ENCODE measurements at regions not wholly inside any gene's neighbourhood (a gene's known extent, or its start where the extent isn't known, plus 50 kb on each side); places are given as distances from the start of the nearest gene placed in this dataset.

DNA sequence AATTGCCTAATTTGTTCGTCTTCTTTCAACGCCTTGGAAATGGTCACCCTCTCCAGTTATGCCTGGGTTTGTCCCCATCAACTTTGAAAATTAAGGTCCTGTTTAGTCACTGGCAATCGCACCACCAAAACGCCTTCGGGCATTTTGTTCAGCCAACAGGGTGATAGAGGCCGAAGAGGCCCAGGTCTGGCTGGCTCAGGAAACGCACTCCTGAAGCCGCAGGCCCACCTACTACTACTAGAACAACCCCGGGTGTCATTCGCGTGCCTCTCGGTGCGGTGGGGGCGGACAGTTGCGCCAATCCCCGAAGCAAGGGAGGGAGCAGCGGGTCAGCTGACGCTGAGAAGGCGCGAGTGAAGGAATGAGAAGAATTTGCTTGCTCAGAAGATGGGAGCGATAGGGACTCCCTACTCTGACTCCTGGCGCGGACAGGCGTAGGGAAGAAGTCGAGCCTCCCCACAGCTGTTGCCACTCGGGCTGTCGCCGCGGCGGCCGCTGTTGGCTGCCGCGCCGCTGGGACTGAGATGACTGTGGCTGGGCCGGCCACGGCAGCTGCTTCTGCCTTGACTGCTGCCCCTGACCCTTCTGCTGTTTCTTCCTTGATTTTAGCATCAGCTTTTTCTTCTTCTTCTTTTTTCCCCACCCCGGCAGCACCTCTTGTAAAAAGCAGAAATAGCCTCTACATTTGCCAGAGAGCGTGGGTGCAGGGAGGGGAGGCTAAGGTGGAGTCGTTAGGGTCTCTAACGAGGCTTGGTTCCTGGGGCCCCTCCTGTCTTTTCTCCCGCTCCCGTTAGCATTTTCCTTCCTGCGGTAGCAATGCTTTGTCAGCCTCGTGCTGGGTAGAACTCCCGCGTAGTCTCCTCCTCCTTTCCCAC lies 387.6 kb downstream of the FIGN start:
- peak overlapping the region; percentile 86 for H3K27ac Mint-ChIP-seq
- peaks cover 70% of the 10 kb centered on the region for H3K4me1 Mint-ChIP-seq (ENCODE audit: low read depth)

DNA sequence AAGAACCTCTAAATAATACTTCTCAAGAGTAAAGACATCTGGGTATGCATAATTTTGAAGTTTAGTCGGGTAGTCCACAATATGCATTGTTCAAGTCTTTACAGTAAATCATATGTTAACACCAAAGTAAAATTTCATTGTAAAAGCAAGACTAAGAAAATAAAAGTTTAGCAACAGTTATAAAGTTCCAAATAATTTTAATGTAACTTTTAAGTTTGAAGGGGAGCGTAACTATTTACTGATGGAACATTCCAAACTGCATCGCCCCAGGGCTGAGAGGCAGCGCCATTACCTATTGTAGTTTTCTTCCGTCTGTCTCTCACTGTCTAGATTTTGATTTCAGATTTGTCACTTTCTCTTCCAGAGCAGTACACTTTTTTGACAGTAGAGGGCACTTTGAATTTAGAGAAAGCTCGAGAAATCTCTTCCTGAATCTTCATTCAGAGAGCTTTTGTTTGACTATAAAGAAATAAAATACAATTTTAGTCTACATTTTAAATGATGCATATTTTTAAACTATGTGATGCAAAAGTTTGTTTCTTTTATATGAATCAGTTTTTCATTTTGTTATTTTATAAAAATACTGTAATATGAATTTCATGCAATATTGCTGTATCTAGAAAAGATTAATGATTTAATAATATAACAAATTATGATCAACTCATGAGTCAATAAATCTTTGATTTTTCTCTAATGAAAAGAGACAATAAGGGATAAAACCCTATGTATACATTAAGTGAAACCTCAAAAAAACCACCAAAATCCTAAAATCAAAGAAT lies 389.8 kb downstream of the FIGN start:
- H3K27ac Mint-ChIP-seq: no peak overlapping the region
- no peaks in the 10 kb centered on the region for H3K9me3 Mint-ChIP-seq
- H3K36me3 Mint-ChIP-seq (ENCODE audit: low read depth): no peaks in the 10 kb centered on the region
- TF ChIP-seq, protein P1, sequence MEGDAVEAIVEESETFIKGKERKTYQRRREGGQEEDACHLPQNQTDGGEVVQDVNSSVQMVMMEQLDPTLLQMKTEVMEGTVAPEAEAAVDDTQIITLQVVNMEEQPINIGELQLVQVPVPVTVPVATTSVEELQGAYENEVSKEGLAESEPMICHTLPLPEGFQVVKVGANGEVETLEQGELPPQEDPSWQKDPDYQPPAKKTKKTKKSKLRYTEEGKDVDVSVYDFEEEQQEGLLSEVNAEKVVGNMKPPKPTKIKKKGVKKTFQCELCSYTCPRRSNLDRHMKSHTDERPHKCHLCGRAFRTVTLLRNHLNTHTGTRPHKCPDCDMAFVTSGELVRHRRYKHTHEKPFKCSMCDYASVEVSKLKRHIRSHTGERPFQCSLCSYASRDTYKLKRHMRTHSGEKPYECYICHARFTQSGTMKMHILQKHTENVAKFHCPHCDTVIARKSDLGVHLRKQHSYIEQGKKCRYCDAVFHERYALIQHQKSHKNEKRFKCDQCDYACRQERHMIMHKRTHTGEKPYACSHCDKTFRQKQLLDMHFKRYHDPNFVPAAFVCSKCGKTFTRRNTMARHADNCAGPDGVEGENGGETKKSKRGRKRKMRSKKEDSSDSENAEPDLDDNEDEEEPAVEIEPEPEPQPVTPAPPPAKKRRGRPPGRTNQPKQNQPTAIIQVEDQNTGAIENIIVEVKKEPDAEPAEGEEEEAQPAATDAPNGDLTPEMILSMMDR (IDR thresholded peaks at IDR 0.05): peak; percentile 90
- H3K4me3 Mint-ChIP-seq: peak overlapping the region; percentile 15; the same call in 1 of the 2 replicates
- H3K27me3 Mint-ChIP-seq (ENCODE audit: insufficient read depth): no peaks in the 10 kb centered on the region
- peak; percentile 58 for DNase-seq
- H3K4me1 Mint-ChIP-seq (ENCODE audit: low read depth): peaks cover 58% of the 10 kb centered on the region

More for the DNA sequence above, 387.6 kb downstream of the FIGN start:
- peak; percentile 79 for DNase-seq
- Mint-ChIP-seq H3K9me3 (no peaks in the 10 kb centered on the region), H3K27me3 (ENCODE audit: insufficient read depth) (no peaks in the 10 kb centered on the region), H3K36me3 (ENCODE audit: low read depth) (no peaks in the 10 kb centered on the region), H3K4me3 (peak overlapping the region; percentile 87)
- TF ChIP-seq, protein P1 (IDR thresholded peaks at IDR 0.05): no peak

DNA sequence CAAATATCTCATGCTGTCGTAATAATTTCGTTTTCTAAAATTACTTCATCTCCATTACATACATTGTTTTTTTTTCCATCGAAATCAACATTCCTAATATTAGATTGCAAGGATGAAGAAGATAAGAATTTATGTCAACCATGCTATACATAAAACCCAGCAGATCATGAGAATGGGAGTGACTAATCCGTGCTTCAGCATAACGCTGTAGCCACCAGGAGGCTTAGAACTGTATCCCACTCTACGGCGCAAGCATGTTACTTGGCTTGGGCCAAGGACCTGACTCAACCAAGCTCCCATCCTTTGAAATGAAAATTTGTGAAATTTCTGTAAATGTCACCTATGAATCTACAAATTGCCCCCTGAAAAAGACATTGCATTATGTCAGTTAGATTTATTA lies 392.5 kb downstream of the FIGN start:
- no peak overlapping the region for H3K27ac Mint-ChIP-seq
- no peaks in the 10 kb centered on the region for H3K9me3 Mint-ChIP-seq
- peaks cover 33% of the 10 kb centered on the region for H3K4me1 Mint-ChIP-seq (ENCODE audit: low read depth)
- H3K4me3 Mint-ChIP-seq: no peak overlapping the region
- no peak for DNase-seq
- H3K27me3 Mint-ChIP-seq (ENCODE audit: insufficient read depth): no peaks in the 10 kb centered on the region; the same call in 1 of the 2 replicates
- no peaks in the 10 kb centered on the region for H3K36me3 Mint-ChIP-seq (ENCODE audit: low read depth)
- TF ChIP-seq, protein P1 (IDR thresholded peaks at IDR 0.05): no peak

- Mint-ChIP-seq H3K9me3 (no peaks in the 10 kb centered on the region), H3K27me3 (ENCODE audit: insufficient read depth) (no peaks in the 10 kb centered on the region; the same call in 1 of the 2 replicates), H3K27ac (no peak overlapping the region), H3K4me3 (no peak overlapping the region), H3K36me3 (ENCODE audit: low read depth) (no peaks in the 10 kb centered on the region), H3K4me1 (ENCODE audit: low read depth) (peaks cover 18% of the 10 kb centered on the region)
- DNase-seq: no peak
- TF ChIP-seq, protein P1 (IDR thresholded peaks at IDR 0.05): no peak
Measured at GRCh38 chr2:163341426-163341825, 394.4 kb downstream of the FIGN start.

GRCh38 chr2:163338270-163338669 lies 397.5 kb downstream of the FIGN start:
- TF ChIP-seq, protein P1 (IDR thresholded peaks at IDR 0.05): no peak
- no peak overlapping the region for H3K27ac Mint-ChIP-seq
- no peaks in the 10 kb centered on the region for H3K9me3 Mint-ChIP-seq
- H3K27me3 Mint-ChIP-seq (ENCODE audit: insufficient read depth): no peaks in the 10 kb centered on the region; the same call in 1 of the 2 replicates
- DNase-seq: no peak
- H3K36me3 Mint-ChIP-seq (ENCODE audit: low read depth): no peaks in the 10 kb centered on the region
- H3K4me3 Mint-ChIP-seq: no peak overlapping the region
- peaks cover 12% of the 10 kb centered on the region for H3K4me1 Mint-ChIP-seq (ENCODE audit: low read depth)

All from HFFc6 (cell line).